ENCODE measurements at regions not wholly inside any gene's neighbourhood (a gene's known extent, or its start where the extent isn't known, plus 50 kb on each side); places are given as distances from the start of the nearest gene placed in this dataset.

DNA sequence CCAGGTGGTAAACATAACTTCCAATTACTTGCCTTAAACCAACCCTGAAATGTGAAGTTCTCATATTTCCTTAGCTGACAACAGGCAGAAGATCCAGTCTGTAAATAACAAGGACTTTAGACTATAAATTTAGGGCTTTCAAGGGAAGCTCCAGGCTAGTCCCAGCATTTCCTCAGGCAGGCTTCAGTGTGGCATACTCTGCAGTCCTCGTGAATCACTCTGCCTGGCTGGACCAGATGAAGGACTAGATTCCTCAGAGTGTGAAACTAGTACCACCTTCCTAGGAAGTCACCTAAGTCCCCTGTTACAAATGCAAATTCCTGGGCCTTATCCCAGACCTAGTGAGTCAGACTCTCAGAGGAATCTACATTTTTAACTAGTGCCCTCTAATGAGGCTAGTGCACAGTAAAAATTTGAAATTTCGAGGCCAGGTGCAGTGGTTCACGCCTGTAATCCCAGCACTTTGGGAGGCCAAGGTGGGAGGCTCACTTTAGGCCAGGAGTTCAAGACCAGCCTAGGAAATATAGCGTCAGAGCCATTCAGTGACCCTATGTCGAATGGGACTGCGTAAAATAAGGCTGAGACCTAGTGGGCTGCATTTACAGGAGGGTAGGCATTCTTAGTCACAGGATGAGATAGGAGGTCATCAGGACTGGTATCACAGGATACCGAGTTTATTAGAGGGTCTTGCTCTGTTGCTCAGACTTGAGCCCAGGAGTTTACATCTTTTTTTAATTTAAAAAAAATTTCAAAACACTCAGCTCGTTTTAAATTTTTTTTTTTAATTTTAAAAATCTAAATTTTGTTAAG, 279.6 kb upstream of the JARID2 start:
- Mint-ChIP-seq H3K36me3 (ENCODE audit: insufficient read depth in 2 of 2) (peaks cover 0 to 3% of the 10 kb centered on the region in 2 donors), H3K27me3 (ENCODE audit: low read depth) (no peaks in the 10 kb centered on the region), H3K27ac (no peak overlapping the region), H3K4me3 (no peak overlapping the region), H3K4me1 (ENCODE audit: low read depth) (no peaks in the 10 kb centered on the region), H3K9me3 (peaks cover 0 to 2% of the 10 kb centered on the region in 2 donors)
- no peak for DNase-seq
- no peak for ATAC-seq (replicated peaks in 1 of 2)

DNA sequence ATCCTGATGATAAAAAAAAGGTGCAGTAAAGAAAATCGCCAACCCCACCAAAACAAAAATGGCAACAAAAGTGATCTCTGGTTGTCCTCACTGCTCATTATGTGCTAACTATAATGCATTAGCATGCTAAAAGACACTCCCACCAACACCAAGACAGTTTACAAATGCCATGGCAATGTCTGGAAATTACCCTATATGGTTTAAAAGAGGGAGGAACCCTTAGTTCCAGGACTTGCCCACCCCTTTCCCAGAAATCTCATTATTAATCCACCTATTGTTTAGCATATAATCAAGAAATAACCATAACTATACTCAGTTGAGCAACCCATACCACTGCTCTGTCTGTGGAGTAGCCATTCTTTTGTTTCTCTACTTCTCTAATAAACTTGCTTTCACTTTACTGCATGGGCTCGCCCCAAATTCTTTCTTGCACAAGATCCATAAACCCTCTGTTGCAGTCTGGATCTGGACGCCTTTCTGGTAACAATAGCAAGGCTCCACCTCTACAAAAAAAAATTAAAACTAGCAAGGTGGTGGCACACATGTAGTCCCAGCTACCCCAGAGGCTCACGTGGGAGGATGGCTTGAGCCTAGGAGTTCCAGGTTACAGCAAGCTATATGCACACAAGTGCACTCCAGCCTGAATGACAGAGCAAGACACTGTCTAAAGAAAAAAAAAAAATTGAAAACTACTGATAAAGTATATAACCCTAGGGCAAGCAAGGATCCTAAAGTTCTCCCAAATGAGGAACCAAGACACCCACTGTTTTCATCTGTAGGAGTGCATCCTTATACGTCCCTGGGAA, 278.8 kb upstream of the JARID2 start:
- Mint-ChIP-seq H3K4me3 (no peak overlapping the region), H3K9me3 (peaks cover 0 to 2% of the 10 kb centered on the region in 2 donors), H3K36me3 (ENCODE audit: insufficient read depth in 2 of 2) (peaks cover 0 to 3% of the 10 kb centered on the region in 2 donors), H3K4me1 (ENCODE audit: low read depth) (no peaks in the 10 kb centered on the region), H3K27me3 (ENCODE audit: low read depth) (no peaks in the 10 kb centered on the region), H3K27ac (no peak overlapping the region)
- ATAC-seq (replicated peaks in 1 of 2) (no peak), DNase-seq (no peak)

GRCh38 chr6:14968056-14968637, 277.7 kb upstream of the JARID2 start:
- peaks cover 0 to 2% of the 10 kb centered on the region in 2 donors for H3K9me3 Mint-ChIP-seq
- DNase-seq (no peak), ATAC-seq (replicated peaks in 1 of 2) (no peak)
- H3K27me3 Mint-ChIP-seq (ENCODE audit: low read depth) = no peaks in the 10 kb centered on the region
- H3K4me3 Mint-ChIP-seq = no peak overlapping the region
- no peak overlapping the region for H3K27ac Mint-ChIP-seq
- H3K4me1 Mint-ChIP-seq (ENCODE audit: low read depth) = no peaks in the 10 kb centered on the region
- H3K36me3 Mint-ChIP-seq (ENCODE audit: insufficient read depth in 2 of 2) = peaks cover 0 to 3% of the 10 kb centered on the region in 2 donors

DNA sequence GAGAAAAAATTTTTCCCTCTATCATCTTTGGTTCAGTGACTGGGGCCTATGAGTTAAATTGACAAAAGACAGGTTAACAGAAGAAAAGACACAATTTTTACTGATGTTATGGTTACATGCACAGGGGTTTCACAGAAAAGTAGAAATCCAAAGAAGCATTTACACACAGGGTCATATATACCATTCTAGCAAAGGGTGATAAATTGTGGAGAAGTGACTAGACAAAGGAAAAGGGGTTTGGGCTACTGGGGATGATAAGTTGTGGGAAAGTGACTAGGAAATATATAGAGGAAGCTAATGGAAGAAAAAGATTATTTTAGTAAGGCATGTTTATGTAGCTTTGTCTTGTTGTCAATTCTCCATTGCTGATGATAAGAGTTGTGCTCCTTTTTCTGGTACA, 276.7 kb upstream of the JARID2 start:
- H3K36me3 Mint-ChIP-seq (ENCODE audit: insufficient read depth in 2 of 2) = peaks cover 0 to 3% of the 10 kb centered on the region in 2 donors
- no peaks in the 10 kb centered on the region for H3K27me3 Mint-ChIP-seq (ENCODE audit: low read depth)
- H3K27ac Mint-ChIP-seq = no peak overlapping the region
- peaks cover 0 to 2% of the 10 kb centered on the region in 2 donors for H3K9me3 Mint-ChIP-seq
- H3K4me3 Mint-ChIP-seq = no peak overlapping the region
- DNase-seq = no peak
- no peaks in the 10 kb centered on the region for H3K4me1 Mint-ChIP-seq (ENCODE audit: low read depth)
- no peak for ATAC-seq (replicated peaks in 1 of 2)

- Mint-ChIP-seq H3K27me3 (ENCODE audit: low read depth) (no peaks in the 10 kb centered on the region), H3K4me3 (no peak overlapping the region), H3K36me3 (ENCODE audit: insufficient read depth in 2 of 2) (peaks cover 0 to 3% of the 10 kb centered on the region in 2 donors), H3K27ac (no peak overlapping the region), H3K9me3 (peaks cover 0 to 2% of the 10 kb centered on the region in 2 donors), H3K4me1 (ENCODE audit: low read depth) (peaks cover 12% of the 10 kb centered on the region)
- DNase-seq = no peak
- ATAC-seq (replicated peaks in 1 of 2) = no peak
These were observed 273.3 kb upstream of the JARID2 start for GRCh38 chr6:14972379-14973067.

GRCh38 chr6:14974372-14974771, 271.5 kb upstream of the JARID2 start:
- DNase-seq (no peak), ATAC-seq (replicated peaks in 1 of 2) (no peak)
- Mint-ChIP-seq H3K27ac (no peak overlapping the region), H3K27me3 (ENCODE audit: low read depth) (no peaks in the 10 kb centered on the region), H3K4me1 (ENCODE audit: low read depth) (peaks cover 12% of the 10 kb centered on the region), H3K4me3 (no peak overlapping the region), H3K36me3 (ENCODE audit: insufficient read depth in 2 of 2) (no peaks in the 10 kb centered on the region), H3K9me3 (no peaks in the 10 kb centered on the region)

DNA sequence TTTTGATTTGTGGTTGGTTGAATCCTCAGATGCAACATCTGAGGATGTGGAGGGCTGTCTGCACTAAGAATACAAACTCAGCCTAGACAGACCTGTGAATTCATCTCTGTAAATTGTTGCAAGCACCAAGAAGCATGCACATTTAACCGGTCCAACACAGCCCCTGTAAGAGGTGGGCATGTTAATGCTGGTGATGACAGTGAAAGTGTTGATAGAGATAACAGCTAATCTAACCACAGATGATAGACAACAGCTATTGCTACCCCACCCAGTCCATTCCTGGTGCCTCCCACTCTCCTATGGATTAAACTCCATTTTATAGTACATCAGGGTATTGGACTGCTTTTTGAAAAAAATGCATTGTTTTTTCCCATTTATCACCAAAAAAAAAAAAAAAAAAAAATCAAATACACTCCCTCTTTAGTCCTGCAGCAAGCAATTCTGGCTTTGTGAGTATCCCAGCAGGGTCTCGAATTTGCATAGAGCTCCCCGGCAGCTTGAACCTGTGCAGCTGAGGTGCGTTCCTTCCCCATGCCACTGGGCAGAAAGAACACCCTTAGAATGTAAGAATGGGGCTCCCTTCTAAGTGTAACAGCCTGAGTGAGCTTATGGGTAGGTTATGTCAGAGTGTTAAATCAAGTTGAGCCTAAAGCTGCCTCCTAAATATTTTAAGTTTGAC, 270.9 kb upstream of the JARID2 start:
- Mint-ChIP-seq H3K9me3 (no peaks in the 10 kb centered on the region), H3K4me3 (no peak overlapping the region), H3K27ac (no peak overlapping the region), H3K4me1 (ENCODE audit: low read depth) (peaks cover 12% of the 10 kb centered on the region), H3K36me3 (ENCODE audit: insufficient read depth in 2 of 2) (no peaks in the 10 kb centered on the region), H3K27me3 (ENCODE audit: low read depth) (no peaks in the 10 kb centered on the region)
- ATAC-seq (replicated peaks in 1 of 2) = no peak
- DNase-seq = no peak

- Mint-ChIP-seq H3K27me3 (ENCODE audit: low read depth) (no peaks in the 10 kb centered on the region), H3K27ac (no peak overlapping the region), H3K9me3 (no peaks in the 10 kb centered on the region), H3K4me3 (no peak overlapping the region), H3K36me3 (ENCODE audit: insufficient read depth in 2 of 2) (no peaks in the 10 kb centered on the region), H3K4me1 (ENCODE audit: low read depth) (peaks cover 12% of the 10 kb centered on the region)
- no peak for ATAC-seq (replicated peaks in 1 of 2)
- DNase-seq = no peak
These were observed 270.4 kb upstream of the JARID2 start for GRCh38 chr6:14975471-14975817.

DNA sequence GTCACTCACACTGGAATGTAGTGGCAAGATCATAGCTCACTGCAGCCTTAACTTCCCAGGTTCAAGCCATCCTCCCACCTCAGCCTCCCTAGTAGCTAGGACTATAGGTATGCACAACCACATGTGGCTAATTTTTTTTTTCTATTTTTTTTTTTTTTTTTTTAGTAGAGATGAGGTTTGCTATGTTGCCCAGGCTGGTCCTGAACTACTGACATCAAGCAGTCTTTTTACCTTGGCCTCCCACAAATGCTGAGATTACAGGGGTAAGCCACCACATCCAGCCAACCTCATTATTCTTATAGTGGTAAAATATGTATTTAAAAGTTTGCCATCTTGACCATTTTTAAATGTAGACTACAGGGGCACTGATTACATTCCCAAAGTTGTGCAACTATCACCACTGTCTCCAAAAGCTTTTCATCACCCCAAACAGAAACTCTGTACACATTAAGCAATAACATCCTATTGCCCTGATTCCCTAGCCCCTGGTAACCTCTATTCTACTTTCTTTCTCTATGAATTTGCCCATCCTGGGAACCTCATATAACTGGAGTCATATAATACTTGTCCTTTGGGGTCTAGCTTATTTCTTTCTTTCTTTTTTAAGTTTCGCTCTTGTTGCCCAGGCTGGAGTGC, 268.0 kb upstream of the JARID2 start:
- H3K4me3 Mint-ChIP-seq = no peak overlapping the region
- no peak for DNase-seq

GRCh38 chr6:14981960-14982359, 263.9 kb upstream of the JARID2 start:
- Mint-ChIP-seq H3K27ac (peak overlapping the region; percentile 19), H3K9me3 (no peaks in the 10 kb centered on the region), H3K4me3 (no peak overlapping the region), H3K36me3 (ENCODE audit: insufficient read depth in 2 of 2) (peaks cover 0 to 1% of the 10 kb centered on the region in 2 donors), H3K4me1 (ENCODE audit: low read depth) (no peaks in the 10 kb centered on the region), H3K27me3 (ENCODE audit: low read depth) (no peaks in the 10 kb centered on the region)
- ATAC-seq (replicated peaks in 1 of 2) (no peak), DNase-seq (no peak)

More for the DNA sequence above, 268.0 kb upstream of the JARID2 start:
- ATAC-seq (replicated peaks in 1 of 2) = no peak
- no peak overlapping the region for H3K27ac Mint-ChIP-seq
- H3K27me3 Mint-ChIP-seq (ENCODE audit: low read depth) = no peaks in the 10 kb centered on the region
- no peaks in the 10 kb centered on the region for H3K36me3 Mint-ChIP-seq (ENCODE audit: insufficient read depth in 2 of 2)
- H3K9me3 Mint-ChIP-seq = no peaks in the 10 kb centered on the region
- peaks cover 12% of the 10 kb centered on the region for H3K4me1 Mint-ChIP-seq (ENCODE audit: low read depth)

- H3K27me3 Mint-ChIP-seq (ENCODE audit: low read depth) = no peaks in the 10 kb centered on the region
- H3K27ac Mint-ChIP-seq = no peak overlapping the region
- no peak for DNase-seq
- no peak for ATAC-seq (replicated peaks in 1 of 2)
- no peaks in the 10 kb centered on the region for H3K9me3 Mint-ChIP-seq
- H3K4me3 Mint-ChIP-seq = no peak overlapping the region
- H3K4me1 Mint-ChIP-seq (ENCODE audit: low read depth) = no peaks in the 10 kb centered on the region
- peaks cover 0 to 1% of the 10 kb centered on the region in 2 donors for H3K36me3 Mint-ChIP-seq (ENCODE audit: insufficient read depth in 2 of 2)
These were observed 262.0 kb upstream of the JARID2 start for GRCh38 chr6:14983599-14984518.

Measured in activated T-cell treated with anti-CD3 and anti-CD28 coated beads, Interleukin-2, amount 50 U/mL, for 72 hours (primary cell).